Bronchial epithelial cell (primary cell): ENCODE measurements at regions not wholly inside any gene's neighbourhood (a gene's known extent, or its start where the extent isn't known, plus 50 kb on each side); places are given as distances from the start of the nearest gene placed in this dataset.

Source experiments
- DNase-seq: peaks from one replicate; pipeline ENCODE4 v3.0.0-alpha.2; 2010; ENCODE audit warnings: low read depth
- FAIRE-seq: peaks from 2 replicates; lab custom pipeline; 2011; peaks lifted over from hg19 to GRCh38; lab: Jason Lieb, UNC
- H3K27me3 ChIP-seq: 2 replicates; pipeline ENCODE4 v1.5.1; 2011; ENCODE audit warnings: low read length; ENCODE audit not compliant: control insufficient read depth, insufficient read depth
- H3K36me3 ChIP-seq: 2 replicates; pipeline ENCODE4 v1.5.1; 2011; ENCODE audit warnings: low read length; ENCODE audit not compliant: control insufficient read depth, insufficient read depth
- H3K4me3 ChIP-seq: 2 replicates; pipeline ENCODE4 v1.5.1; 2011; ENCODE audit warnings: mild to moderate bottlenecking, low read depth, low read length, control low read depth
- TF ChIP-seq, protein P1 (sequence below): IDR thresholded peaks from 2 replicates; pipeline ENCODE4 v1.5.1; 2011; ENCODE audit warnings: mild to moderate bottlenecking, moderate library complexity, low read length, control low read depth, inconsistent platforms; ENCODE audit not compliant: insufficient read depth, severe bottlenecking

DNA sequence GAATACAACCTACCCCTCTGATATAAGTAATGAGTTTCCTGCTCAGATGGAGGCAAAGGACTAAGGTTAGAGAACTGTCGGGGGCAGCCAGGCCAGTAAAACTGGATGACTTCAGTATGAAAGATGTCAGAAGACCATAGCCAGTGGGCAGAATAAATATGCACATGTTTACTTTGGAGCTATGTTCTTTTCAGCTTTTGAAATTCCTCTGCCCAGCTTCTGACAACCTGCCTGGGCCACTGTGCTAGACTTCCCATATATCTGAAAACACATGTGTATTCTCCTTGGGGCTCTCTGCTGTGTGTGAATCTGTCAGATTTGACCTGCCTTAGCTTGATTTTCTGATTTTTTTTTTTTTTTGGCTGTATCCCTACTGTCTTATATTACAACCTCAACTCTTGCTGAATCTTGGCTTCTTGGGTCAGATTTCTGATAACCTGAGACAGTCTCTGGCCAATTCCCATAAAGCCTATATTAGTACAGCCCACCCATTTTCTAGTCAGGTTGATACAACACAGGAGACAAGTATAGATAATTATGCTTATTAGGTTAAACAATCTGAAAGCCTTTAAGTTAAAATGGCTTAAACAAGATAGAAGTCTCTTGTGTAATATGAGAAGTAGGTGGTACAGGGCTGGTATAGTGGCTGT lies 76.6 kb upstream of the PRLR start:
- DNase-seq (no peak), FAIRE-seq (no peak)

DNA sequence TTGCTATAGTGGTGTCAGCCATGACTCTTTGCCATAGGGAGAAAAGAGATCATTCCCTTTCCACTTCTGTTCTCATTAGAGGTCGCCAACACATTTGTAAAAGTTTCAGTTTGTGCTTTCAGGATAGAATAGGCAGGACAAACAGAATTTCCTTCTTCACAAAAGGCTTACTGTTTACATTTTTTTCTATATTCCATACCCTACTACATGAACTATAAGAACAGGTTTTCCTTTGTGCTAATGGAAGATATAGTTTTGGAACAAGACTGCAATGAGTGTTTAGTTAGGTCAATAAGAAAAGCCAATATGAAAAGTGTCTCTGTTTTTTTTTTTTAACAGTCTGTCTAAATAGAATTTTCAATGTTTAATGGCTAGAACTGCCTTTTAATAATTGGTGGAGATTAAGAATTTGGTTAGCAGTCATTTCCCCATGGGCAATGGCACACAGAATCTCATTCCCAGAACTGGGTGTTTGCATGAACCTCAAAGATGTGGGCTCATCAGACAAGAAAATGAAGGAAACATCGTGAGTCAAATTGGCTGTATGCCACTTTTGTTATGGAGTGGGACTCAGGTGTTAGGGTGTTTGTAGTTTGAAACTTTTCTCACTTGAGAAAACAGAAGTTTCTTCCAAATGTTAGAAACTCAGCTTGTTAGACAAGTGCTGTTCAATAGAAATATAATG lies 75.2 kb upstream of the PRLR start:
- H3K4me3 ChIP-seq, result no peak overlapping the region
- no peak for DNase-seq

More for the DNA sequence above, 76.6 kb upstream of the PRLR start:
- no peaks in the 10 kb centered on the region for H3K36me3 ChIP-seq
- TF ChIP-seq, protein P1, sequence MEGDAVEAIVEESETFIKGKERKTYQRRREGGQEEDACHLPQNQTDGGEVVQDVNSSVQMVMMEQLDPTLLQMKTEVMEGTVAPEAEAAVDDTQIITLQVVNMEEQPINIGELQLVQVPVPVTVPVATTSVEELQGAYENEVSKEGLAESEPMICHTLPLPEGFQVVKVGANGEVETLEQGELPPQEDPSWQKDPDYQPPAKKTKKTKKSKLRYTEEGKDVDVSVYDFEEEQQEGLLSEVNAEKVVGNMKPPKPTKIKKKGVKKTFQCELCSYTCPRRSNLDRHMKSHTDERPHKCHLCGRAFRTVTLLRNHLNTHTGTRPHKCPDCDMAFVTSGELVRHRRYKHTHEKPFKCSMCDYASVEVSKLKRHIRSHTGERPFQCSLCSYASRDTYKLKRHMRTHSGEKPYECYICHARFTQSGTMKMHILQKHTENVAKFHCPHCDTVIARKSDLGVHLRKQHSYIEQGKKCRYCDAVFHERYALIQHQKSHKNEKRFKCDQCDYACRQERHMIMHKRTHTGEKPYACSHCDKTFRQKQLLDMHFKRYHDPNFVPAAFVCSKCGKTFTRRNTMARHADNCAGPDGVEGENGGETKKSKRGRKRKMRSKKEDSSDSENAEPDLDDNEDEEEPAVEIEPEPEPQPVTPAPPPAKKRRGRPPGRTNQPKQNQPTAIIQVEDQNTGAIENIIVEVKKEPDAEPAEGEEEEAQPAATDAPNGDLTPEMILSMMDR, result no peak
- no peaks in the 10 kb centered on the region for H3K27me3 ChIP-seq
- no peak overlapping the region for H3K4me3 ChIP-seq

DNA sequence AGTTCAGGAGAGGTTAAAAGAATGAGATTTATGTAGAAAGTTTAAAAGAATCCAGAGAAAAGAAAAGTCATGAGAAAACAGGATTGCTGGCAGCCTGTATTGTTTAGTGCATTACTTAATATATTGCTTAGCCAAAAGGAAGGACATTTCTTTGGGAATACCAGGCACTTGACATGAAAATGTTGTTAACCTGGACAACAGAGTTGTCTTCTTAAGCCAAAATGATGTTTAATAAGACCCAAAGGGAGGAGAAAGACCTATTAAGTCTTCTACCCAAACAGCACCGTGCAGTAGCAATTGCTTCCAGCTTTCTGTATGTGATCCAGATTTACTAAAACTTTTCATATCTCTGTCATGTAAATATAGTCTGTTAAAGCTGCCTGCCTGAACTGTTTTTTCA lies 74.0 kb upstream of the PRLR start:
- no peak for FAIRE-seq
- Histone ChIP-seq H3K36me3 (no peaks in the 10 kb centered on the region), H3K4me3 (no peak overlapping the region), H3K27me3 (no peaks in the 10 kb centered on the region)
- TF ChIP-seq, protein P1, result no peak
- no peak for DNase-seq

More for the DNA sequence above, 75.2 kb upstream of the PRLR start:
- TF ChIP-seq, protein P1, result no peak
- no peak for FAIRE-seq
- Histone ChIP-seq H3K27me3 (no peaks in the 10 kb centered on the region), H3K36me3 (no peaks in the 10 kb centered on the region)

DNA sequence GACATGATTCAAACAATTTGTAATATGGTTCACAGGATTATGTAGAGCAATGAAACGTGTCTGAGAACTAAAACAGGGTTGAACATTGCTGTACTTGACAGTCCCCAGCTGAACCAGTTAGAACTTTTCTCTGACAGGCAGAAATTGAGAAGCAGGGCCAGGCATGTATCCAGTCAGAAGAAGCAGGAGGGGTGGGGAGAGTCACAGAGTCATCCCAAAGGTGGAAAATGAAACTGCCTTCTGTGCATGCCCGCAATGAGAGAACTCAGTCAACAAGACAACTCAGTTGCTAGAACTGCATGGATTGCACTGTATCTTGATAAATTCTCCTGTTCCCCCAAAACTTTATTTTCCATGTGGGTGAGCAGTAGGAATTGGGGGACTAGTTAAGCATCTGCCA lies 72.9 kb upstream of the PRLR start:
- FAIRE-seq, result no peak
- no peaks in the 10 kb centered on the region for H3K27me3 ChIP-seq
- DNase-seq, result no peak

DNA sequence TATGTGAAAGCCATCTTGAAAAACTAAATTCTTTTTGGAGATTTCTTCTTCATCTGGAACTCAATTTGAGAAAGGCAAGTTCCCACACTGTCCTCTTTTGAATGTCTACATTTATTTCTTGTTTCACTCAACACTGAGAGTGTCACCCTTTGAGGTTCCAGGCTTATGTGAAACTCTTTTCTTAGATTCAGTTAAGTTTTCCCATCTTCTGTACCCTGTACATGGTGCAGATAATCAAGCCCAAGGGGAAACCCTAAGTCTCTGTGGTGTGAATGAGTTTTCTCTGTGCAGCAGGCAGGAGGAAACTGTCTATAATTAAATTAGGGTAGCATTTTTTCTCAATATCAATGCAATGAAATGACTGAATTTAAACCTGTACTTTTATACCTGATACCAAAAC lies 72.3 kb upstream of the PRLR start:
- DNase-seq, result no peak
- no peaks in the 10 kb centered on the region for H3K27me3 ChIP-seq
- H3K4me3 ChIP-seq, result no peak overlapping the region
- H3K36me3 ChIP-seq, result no peaks in the 10 kb centered on the region
- no peak for FAIRE-seq
- TF ChIP-seq, protein P1, result no peak

More for the DNA sequence above, 72.9 kb upstream of the PRLR start:
- no peak overlapping the region for H3K4me3 ChIP-seq
- TF ChIP-seq, protein P1, result no peak
- H3K36me3 ChIP-seq, result no peaks in the 10 kb centered on the region
